Mesothelial cell of epicardium (in vitro differentiated cells): ENCODE measurements at regions not wholly inside any gene's neighbourhood (a gene's known extent, or its start where the extent isn't known, plus 50 kb on each side); places are given as distances from the start of the nearest gene placed in this dataset.

Source experiments
- DNase-seq, 2 experiments: peaks; one replicate each; pipeline ENCODE4 v3.0.0; 2021; ENCODE audit warnings: low spot score in 2 of 2; ENCODE audit not compliant: unreplicated experiment in 2 of 2
- H3K27ac Mint-ChIP-seq: 2 replicates; pipeline ENCODE4 v1.8.0; 2021; ENCODE audit warnings: mixed read lengths
- H3K27me3 Mint-ChIP-seq: 2 replicates; pipeline ENCODE4 v1.8.0; 2021; ENCODE audit warnings: low read depth, mixed read lengths
- H3K36me3 Mint-ChIP-seq: 2 replicates; pipeline ENCODE4 v1.8.0; 2021; ENCODE audit warnings: mixed read lengths
- H3K4me1 Mint-ChIP-seq: 2 replicates; pipeline ENCODE4 v1.8.0; 2021; ENCODE audit warnings: mixed read lengths
- H3K4me3 Mint-ChIP-seq: 2 replicates; pipeline ENCODE4 v1.8.0; 2021; ENCODE audit warnings: mild to moderate bottlenecking, moderate library complexity, mixed read lengths
- H3K9me3 Mint-ChIP-seq: 2 replicates; pipeline ENCODE4 v1.8.0; 2021; ENCODE audit warnings: mixed read lengths
- CTCF ChIP-seq: fragments of 200-600 bp; sonication (generic); IDR thresholded peaks from one replicate; pipeline ENCODE4 v1.5.0; 2021; ENCODE audit warnings: antibody characterized with exemption; ENCODE audit not compliant: unreplicated experiment

GRCh38 chr11:92505689-92506088, 281.1 kb downstream of the FAT3 start:
- no peaks in the 10 kb centered on the region for H3K36me3 Mint-ChIP-seq
- H3K4me3 Mint-ChIP-seq, result no peak overlapping the region

DNA sequence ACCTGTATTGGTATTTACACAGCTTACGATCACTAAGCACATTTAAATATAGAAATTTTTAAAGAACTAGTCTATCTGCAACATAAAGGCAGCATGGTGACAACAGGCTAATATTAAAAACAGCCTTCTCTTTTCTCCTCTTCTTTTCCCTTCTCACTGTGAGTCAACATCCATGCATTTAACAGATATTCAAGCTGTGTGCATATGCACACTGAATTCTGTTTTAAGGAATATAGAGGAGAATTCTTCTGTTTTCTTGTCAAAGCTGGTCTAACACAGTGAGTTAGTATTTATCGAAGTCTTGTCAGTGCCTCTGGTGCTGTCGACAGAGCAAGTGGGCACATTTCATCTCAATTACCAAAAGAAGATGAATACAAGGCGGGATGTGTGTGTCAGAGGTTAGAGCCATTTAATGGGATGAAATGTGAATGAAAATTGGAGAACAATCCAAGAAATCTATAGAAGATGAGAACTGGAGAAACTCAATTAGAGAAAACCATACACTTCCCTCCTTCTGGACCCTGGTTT, 282.3 kb downstream of the FAT3 start:
- Mint-ChIP-seq H3K4me3 (no peak overlapping the region), H3K4me1 (peaks cover 8% of the 10 kb centered on the region), H3K36me3 (no peaks in the 10 kb centered on the region), H3K27ac (no peak overlapping the region), H3K9me3 (no peaks in the 10 kb centered on the region), H3K27me3 (no peaks in the 10 kb centered on the region)
- no peak for DNase-seq
- TF ChIP-seq CTCF, result no peak

More at GRCh38 chr11:92505689-92506088, 281.1 kb downstream of the FAT3 start:
- H3K4me1 Mint-ChIP-seq, result peaks cover 18% of the 10 kb centered on the region
- no peak for TF ChIP-seq CTCF
- no peaks in the 10 kb centered on the region for H3K27me3 Mint-ChIP-seq
- no peak overlapping the region for H3K27ac Mint-ChIP-seq
- no peaks in the 10 kb centered on the region for H3K9me3 Mint-ChIP-seq
- no peak for DNase-seq

DNA sequence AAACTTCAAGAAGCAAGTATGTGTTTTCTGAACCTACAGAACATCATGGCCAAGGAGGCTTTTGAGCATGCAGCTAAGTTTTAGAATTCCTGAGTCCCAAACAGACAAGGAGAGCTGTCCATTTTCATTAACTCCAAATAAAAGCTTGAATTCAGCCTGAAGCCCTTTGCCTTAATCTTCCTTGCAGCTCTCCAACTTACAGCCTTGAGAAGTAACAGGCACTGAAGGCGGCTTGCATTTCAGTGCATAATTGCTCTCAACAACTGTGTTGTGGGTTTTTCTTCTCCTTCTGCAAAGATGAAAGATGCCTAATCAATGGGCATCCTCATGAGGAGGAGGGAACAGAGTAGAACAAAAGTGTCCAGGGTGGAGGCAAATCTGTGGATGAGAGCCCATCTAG, 286.0 kb downstream of the FAT3 start:
- Mint-ChIP-seq H3K9me3 (no peaks in the 10 kb centered on the region), H3K4me3 (no peak overlapping the region), H3K27ac (no peak overlapping the region), H3K4me1 (no peaks in the 10 kb centered on the region), H3K27me3 (no peaks in the 10 kb centered on the region), H3K36me3 (no peaks in the 10 kb centered on the region)
- TF ChIP-seq CTCF, result no peak
- DNase-seq, result no peak

DNA sequence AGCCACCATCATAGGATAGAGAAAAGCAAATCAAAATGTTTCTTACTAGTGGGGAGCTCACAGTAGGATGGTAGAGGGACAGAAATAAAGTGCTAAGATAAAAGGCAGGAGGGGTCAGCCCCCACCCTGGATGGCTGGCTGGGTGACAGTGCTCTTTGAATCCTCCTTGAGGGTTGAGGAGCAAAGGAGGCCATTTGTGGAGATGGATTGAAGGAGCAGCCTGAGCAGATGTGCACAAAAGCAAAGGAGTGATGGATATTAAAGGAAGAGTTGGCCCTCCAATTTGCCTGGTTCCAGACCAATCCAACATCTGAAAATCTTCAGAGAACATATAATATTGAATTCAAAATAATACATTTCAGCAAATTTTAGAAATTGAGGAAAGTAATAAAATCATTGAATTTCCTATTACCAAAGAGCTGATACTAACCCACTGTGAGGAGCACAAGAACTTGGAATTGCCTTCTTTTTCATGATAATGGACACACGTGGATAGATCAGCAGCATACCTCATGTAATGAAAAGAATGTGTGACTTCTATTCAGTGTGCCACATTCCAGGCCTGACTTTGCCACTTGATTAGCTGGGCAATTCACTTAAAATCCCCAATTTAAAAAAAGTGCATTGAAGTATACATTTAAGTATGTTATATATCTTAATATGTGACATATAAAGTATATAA, 287.0 kb downstream of the FAT3 start:
- Mint-ChIP-seq H3K4me1 (no peaks in the 10 kb centered on the region), H3K36me3 (peaks cover 1% of the 10 kb centered on the region), H3K27me3 (no peaks in the 10 kb centered on the region), H3K27ac (no peak overlapping the region), H3K9me3 (peaks cover 2% of the 10 kb centered on the region), H3K4me3 (no peak overlapping the region)
- no peak for DNase-seq
- TF ChIP-seq CTCF, result no peak

DNA sequence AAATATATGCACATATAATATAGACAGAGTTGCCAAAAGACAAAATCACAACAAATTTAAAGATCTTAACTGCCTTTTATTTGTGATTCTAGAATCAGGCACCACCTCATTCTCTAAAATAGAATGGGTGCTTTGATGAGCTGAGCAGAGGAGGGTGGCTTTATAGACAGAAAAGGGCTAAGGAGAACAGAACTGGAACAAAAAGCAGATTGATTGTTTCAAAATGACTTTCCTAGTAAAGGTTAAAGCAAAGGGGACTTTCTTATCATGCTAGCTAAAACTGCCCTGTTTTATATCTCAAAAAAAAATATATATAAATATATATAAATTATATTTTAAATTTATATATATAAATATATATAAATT, 287.6 kb downstream of the FAT3 start:
- H3K9me3 Mint-ChIP-seq, result peaks cover 5% of the 10 kb centered on the region
- no peak for DNase-seq
- no peak overlapping the region for H3K27ac Mint-ChIP-seq
- no peak overlapping the region for H3K4me3 Mint-ChIP-seq
- H3K27me3 Mint-ChIP-seq, result no peaks in the 10 kb centered on the region
- H3K36me3 Mint-ChIP-seq, result peaks cover 3% of the 10 kb centered on the region
- H3K4me1 Mint-ChIP-seq, result no peaks in the 10 kb centered on the region
- TF ChIP-seq CTCF, result no peak
